ENCODE measurements at regions not wholly inside any gene's neighbourhood (a gene's known extent, or its start where the extent isn't known, plus 50 kb on each side); places are given as distances from the start of the nearest gene placed in this dataset.

DNA sequence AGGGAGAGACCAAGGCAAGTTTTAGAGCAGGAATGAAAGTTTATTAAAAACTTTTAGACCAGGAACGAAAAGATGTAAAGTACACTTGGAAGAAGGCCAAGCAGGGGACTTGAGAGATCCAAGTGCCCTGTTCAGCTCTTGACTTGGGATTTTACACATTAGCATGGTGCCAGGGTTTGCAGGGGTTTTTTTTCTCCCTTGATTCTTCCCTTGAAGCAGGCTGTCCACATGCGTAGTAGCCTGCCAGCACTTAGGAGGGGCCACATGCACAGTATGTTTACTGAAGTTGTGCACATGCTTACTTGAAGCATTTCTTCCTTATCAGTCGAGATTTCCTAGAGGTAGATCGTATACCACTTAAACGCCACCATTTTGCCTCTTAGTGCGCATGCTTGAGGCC lies 277.5 kb upstream of the AGTR1 start:
- no peak for DNase-seq

DNA sequence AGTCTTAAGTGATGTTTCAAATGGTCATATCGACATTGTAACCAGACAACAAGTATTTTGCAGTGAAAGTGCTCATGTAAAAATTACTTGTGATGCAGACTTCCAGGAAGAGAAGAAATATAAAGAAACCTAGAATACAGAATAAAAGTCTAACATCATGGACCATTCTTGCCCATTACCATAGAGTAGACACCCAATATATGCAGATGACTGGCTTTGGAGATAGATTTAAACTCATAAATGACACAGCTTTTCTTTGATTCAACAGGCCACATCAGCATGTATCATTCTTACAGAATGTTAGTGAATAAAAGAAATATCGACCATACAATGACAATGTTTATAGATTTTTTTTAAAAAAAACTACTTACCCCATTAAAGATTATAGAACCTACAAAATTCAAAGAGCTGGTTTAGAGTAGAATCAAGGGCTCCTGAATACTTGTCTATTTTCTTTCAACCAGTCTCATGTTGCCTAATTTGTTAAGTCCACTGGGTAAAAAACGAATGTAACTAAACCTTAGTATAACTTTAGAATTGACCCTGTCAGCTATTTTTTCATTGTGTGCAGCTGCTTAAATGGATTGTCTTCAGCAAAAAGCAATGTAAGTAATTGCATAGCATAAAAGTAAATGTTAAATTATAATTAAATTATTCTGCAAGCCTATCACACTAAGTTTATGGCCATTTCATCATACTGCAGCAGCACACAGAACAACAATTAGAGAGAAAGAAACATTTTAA lies 268.7 kb upstream of the AGTR1 start:
- DNase-seq, result no peak

DNA sequence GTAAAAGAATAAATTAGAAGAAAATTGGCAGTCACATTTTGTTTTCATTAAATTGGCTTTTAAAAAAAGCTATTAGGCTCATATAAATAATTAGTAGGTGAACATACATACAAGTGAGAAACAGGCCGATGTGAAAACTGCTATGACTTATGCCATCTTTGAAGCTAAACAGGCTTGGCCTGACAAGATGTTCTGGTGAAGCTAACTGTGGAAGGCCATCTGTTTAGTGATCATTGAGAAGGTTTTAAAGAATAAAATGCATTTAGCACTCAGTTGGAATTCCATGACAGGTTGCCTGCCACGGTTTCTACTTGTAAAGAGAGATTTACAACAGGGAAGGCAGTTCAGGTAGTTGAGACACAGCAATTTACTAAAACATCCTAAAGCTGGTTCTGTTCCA lies 264.0 kb upstream of the AGTR1 start:
- DNase-seq, result no peak

DNA sequence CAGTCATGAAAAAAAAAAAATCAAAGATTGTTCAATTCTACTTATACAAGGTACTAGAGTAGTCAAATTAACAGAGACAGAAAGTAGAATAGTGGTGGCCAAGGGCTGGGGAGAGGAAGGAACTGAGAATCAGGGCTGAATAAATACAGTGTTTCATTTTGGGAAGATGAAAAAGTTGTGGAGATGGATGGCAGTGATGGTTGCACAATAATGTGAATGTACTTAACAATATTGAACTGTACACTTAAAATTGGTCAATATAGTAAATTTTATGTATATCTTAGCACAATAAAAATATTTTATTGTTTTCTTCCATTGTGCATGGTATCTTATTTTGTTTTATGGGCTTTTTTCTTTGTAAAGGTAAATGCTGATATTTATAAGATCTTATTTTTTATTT lies 262.2 kb upstream of the AGTR1 start:
- no peak for DNase-seq

DNA sequence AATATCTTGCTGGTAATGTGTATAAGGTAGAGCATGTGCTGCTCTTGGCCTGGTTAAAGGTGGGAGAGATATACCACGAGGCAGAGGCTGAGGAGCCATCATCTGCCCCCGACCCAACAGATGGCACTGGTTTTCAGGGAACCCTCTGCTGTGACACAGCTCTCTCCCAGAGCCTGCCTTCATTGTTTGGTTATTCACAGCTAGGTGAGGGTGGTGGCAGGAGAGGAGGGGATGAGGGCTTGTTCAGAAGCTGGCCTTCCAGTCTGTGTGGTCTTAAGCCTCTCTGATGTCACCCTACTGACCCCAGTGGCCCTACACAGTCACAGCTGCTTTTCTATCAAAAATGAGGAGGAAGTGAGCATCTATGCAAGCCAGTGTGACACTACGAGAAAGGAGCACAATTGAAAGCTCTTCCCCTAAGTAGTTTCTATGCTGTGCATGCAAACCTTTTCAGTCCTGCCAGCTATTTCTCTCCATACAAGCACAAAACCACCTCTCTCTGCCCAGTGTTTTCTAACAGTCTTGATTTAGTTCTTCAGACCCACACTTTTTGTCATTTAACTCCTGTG lies 258.4 kb upstream of the AGTR1 start:
- DNase-seq, result no peak

DNA sequence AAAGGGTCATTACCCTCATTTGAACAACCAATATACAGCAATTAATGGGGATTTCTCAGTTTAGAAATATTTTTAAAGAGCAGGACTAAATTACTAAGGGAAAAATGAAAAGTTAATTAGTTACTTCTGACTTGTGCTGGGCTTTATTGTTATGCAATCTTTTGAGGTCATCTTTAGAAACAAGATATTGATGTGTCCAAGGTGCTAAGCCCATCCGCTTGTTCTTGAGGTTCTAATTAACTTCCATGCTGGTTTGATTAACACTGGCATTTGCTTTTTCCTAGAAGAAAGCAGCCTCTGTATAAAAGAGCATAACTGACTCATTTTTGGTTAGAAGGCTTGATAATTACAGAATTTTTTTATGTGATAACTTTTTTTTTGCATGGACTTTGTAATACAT lies 256.5 kb upstream of the AGTR1 start:
- DNase-seq, result no peak

DNA sequence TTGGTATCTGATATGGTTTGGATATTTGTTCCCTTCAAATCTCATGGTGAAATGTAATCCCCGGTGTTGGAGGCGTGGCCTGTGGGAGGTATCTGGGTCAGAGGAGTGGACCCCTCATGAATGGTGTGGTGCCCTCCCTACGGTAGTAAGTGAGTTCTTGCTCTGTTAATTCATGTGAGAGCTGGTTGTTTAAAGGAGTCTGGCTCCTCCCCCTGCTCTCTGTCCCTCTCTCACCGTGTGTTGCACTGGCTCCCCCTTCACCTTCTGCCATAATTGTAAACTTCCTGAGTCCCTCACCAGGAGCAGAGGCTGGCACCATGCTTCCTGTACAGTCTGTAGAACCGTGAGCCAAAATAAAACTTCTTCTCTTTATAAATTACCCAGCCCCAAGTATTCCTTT lies 246.9 kb upstream of the AGTR1 start:
- DNase-seq, result no peak

DNA sequence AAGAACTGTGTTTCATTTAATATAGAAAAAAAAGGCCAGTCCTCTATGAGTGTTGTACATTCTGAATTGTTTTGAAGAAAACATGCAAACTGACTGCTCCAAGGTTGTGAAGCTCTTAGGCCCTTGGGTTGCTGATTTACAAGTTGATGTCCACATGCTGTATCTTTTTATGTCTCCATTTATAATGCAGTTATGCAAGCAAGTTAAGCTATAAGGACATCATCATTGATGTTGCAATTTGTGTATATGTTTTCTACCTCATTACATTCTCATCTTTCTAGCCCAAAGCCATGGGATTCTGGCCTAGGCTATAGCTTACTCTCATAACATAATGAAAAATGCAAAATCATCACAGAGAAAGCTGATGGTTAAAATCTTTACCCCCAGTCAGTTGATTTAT lies 245.7 kb upstream of the AGTR1 start:
- no peak for DNase-seq

DNA sequence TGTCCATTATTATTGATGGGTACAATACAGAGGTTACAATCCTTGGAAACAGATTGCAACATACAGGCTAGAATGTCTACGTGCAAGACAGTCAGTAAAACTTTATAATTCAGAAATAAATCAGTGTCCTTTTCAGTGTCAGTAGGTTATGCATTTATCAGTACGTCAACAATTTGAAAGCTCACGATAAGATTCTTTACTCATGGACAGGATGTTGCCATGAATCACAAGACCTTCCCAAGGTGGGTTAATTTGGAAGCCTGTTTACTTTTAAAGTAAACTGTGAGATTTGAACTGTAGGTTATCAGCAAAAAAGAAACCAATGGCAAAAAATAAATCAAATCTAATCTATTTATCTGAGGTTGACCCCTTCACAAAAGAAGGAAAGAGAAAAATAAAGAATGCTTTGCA lies 243.9 kb upstream of the AGTR1 start:
- no peak for DNase-seq

DNA sequence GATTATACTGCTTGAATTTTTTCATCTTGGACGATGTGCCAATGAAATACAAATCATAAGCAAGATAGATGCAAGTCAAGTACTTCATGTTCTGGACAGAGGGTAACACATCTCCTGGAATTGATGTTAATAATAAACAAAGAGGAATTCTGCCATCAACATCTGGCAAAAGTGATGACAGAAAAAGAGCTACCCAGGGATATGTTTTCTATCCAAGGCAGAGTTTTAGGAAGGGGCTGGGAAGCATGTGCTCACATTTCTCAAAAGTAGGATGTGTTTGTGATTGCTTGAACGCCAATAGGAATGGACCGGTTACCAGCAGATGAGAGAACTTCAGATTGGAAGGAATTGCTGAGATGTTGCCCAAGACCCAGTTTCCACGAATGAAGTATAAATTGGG lies 242.6 kb upstream of the AGTR1 start:
- no peak for DNase-seq

DNA sequence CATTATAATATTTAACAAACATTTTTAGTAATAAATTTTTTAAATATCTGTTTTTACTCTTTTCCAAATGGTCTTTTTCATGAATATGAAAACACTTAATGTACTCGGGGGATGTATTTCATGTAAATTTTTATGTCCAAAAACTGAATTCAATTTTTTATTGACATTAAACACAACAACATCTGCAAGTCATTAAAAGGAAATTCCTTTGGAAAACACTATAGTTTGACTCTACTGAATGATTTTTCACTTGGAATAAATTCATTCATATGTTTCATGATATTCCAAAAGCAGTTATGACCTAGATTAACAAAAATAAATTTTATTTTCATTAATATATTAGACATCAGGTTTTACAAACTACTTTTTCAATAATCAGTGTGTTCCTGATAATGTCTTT lies 239.8 kb upstream of the AGTR1 start:
- peak; percentile 23 for DNase-seq

DNA sequence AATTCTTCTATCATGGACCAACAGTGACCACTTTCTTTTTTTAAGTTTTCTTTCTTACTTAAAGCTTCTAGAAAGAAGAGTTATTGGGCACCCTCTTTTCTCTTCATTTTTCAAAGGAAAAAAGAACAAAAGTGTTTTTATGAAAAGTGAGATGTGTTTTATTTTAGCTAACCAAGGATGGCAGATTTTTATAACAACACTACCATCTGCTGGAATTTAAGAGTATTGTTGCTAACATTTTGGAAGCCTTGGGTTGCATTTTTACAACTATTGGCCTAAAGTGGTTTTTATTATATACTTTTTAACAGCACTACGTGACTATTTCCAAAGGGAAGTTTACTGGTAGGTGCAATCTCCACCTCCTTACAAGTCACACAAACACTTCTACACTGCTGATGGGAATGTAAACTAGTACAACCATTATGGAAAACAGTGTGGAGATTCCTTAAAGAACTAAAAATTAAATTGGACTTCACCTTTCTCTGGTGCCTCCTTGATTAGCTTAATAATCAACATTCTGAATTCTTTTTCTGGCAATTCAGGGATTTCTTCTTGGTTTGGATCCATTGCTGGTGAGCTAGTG lies 237.7 kb upstream of the AGTR1 start:
- DNase-seq, result no peak

DNA sequence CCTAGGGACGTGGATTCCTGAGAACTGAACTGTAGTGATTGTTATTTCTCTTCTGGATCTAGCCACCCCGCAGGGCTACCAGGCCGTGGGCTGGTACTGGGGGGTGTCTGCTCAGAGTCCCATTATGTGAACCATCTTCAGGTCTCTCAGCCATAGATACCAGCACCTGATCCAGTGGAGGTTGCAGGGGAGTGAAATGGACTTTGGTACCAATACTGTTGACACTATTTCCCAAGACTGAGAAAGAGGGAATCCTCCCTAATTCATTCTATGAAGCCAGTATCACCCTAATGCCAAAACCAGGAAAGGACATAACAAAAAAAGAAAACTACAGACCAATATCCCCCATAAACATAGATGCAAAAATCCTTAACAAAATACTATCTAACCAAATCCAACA lies 237.0 kb upstream of the AGTR1 start:
- no peak for DNase-seq

DNA sequence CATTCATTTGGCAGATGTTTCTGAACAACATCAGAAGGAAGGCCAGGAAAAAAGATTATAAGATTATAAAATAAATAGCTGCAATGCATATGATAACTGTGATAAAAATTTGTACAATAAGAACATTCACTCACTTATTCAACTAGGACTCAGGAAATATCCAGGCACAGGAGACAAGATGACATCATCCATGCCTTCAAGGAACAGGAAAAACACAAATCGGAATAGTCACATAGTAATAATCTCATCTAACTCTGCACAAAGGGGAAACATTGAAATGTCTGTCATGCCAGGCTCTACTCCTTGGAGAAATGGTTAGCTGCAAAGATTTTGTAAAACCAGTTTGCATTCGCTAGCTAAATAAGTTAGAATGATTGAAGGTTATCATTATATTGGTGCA lies 233.5 kb upstream of the AGTR1 start:
- no peak for DNase-seq

DNA sequence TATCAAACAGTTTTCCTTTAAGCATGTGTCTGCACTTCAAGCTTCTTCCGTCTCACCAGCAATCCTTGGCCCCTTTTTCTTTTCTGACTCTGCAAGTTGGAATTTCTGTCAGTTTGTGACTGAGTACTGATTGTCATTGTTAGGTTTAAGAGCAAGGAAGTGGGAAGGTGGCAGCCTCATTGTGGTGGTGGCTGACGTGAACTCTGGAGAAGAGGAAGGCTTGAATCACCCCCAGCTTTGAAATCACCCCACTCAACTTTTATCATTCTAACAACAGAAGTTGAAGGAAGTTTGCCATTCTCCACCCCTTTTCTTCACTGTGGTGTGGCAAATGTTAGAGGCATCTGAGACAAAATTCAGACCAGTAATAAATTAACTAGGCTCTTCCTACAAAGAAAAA lies 231.6 kb upstream of the AGTR1 start:
- DNase-seq, result no peak

DNA sequence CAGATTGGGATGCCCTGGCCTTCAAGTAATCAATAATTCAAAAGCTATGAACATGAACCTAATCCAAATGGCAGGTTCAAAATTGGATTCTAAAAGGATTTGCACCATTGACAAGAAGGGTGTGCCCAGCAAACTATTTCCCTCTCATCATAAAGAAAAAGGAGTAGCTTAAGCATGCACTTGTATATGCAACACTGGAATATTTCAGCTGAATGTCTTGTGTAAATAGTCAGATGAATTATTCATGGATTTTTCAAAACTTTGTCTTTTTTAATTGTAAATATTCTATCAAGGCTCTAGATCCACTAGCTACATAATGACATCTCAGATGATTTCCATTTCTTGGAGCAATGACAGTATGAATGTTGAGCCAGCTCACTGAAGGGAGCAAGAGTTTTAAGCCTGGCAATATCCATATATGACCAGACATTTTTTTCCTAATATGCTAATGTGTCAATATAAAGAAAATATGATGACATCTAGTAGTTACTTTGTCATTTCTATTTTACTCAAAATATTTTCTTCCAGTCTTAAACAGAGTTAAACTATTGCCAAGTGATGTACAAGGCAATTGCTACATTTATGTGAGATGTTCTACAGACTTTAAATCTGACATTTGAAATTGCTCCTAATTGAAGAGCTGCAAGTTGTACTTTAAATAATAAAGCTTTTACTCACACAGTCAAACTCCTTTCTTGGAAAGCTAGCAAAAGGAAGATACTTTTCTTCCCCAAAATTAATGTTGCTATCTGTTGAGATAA lies 230.5 kb upstream of the AGTR1 start:
- DNase-seq, result no peak

DNA sequence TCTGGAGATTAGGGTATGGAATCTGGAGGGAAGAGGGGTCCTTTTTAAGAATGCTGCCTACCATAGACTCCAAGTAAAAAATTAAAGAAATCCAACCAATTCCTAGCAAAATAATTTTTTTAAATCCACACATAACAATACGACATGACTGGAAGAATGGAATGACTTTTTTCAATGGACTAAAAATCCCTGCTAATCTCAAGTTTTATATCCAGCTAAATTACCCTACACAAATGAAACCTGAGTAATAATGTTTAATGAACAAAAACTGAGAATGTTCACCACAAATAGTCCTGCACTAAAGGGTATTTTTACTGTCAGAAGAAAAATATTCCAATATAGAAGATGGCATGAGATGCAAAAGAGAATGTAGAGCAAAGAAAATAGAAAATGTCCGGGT lies 220.3 kb upstream of the AGTR1 start:
- no peak for DNase-seq

DNA sequence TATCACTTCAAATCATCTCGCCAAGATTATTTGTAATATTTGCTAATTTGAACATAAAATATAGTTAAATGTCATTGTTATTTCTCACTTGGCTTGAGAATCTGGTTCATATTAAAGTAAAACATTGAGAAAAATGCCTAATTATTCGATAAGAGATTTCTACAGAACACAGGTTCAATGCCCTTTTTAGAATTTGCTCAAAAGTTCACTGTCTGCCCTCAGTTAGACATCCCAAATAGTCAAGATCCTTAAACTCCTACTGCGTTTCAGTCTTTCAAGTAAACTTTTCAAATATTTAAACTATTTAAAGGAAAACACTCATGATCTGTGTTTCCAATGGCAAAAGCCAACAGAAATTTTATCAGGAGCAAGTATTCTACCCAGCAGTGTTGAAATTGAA lies 204.1 kb upstream of the AGTR1 start:
- no peak for DNase-seq

DNA sequence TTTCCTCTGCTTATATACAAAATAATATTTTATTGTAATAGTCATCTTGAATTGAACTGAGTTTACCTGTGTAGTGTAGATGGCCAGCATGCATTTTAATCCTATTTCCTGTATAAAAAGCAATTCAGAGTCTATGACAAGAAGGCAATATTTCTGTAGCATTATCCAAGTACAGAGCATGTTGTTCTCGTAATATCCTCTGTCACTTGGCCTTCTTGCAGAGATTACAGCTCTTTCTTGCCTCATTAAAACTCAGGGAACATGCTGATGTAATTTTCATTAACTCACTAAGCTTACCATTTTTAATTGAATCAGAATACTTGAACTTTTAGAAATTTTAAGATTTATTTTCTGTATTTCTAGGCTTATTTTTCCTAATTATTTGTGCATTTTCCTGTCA lies 203.3 kb upstream of the AGTR1 start:
- no peak for DNase-seq

DNA sequence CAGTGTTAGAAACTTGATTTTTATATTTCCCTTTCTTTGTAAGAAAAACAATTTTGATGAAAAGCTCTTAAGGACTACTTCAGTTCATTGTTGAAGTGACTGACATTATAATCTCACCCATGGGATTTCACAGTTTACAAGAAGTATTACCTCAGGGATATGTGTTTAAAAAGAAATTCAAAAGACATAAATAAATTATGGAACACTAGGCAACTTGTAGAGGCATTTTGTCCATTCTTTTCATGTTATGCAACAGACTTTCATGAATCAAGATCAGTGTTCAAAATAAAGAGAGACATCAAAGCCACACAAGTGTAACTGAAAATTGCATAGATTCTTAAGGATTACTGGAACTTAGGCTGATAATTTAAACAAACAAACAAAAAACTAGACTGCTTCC lies 196.8 kb upstream of the AGTR1 start:
- DNase-seq, result peak; percentile 3

DNA sequence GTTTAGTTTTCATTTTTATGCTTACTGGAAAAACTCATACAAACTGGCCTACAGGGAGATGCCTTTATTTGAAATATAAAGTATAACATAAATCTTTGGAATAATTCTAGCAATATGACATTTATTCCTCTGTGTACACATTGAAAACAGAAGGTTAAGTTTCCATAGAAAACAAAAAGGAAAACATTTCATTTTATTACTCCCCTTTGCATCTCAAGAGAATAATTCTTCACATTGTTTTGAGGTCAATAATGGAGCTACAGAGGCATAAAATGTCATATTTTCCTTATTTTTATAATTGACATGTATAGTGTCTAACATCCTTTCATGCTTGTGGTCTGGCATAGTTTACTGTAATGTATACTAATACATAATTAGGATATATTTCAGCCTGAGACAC lies 187.6 kb upstream of the AGTR1 start:
- DNase-seq, result peak; percentile 5

DNA sequence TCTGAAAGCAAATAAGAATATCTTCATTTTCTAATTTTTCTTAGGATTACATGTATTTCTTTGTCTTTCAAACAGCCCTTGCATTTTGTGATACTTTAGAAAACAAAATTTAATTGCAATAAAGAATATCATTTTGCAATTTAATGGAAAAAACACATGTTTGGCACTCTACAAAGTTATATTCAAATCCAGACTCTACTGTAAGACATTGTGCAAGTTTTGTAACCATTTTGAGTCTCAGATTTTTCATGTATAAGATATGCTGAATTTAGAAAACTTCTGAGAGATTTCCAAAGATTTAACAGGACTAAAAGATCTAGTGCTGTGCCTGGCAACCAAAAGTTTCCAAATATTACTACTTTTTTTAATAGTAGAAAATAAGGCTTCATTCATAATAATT lies 187.1 kb upstream of the AGTR1 start:
- DNase-seq, result no peak

DNA sequence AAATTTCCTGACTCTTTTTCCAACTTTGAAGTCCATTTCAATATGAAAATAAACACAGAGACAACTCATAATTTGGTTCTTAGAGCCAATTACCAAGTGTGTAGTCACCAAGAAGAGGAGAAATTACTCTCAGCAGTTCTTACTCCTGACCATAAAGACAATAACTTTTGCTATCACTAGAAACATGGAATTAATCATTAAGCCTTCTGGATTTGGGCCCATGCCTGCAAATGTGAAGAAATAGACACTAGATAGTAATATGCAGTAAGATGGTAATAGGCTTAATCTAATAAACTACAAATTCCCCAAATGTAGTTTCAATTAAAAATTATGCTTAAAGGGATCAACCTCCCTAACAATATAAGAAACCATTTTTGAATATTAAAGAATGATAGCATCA lies 185.1 kb upstream of the AGTR1 start:
- no peak for DNase-seq

All from tongue (tissue), 1 donor.